H1 (cell line): ENCODE measurements at regions not wholly inside any gene's neighbourhood (a gene's known extent, or its start where the extent isn't known, plus 50 kb on each side); places are given as distances from the start of the nearest gene placed in this dataset.

Experiments
- CBX5 ChIP-seq: fragments of 300-800, 300-1000 bp; sonication (generic); IDR thresholded peaks from 2 replicates; pipeline ENCODE4 v1.7.1; 2016; ENCODE audit warnings: antibody characterized with exemption, low read length, low read depth
- CHD7 ChIP-seq: fragments of 300-600 bp; sonication (generic); IDR thresholded peaks from 2 replicates; pipeline ENCODE4 v1.7.1; 2012; ENCODE audit warnings: low read length, moderate library complexity, mild to moderate bottlenecking, inconsistent platforms; ENCODE audit not compliant: insufficient replicate concordance
- JUN ChIP-seq: IDR thresholded peaks from 2 replicates; pipeline ENCODE4 v1.6.1; 2011; ENCODE audit warnings: low read depth, mild to moderate bottlenecking, improper control_type of control experiment, low read length
- KDM5A ChIP-seq: fragments of 200-600 bp; IDR thresholded peaks from 2 replicates; pipeline ENCODE4 v1.7.1; 2012; ENCODE audit warnings: mild to moderate bottlenecking, low read length, inconsistent platforms, mixed read lengths
- NANOG ChIP-seq: IDR thresholded peaks from 2 replicates; pipeline ENCODE4 v1.6.1; 2011; ENCODE audit warnings: low read length, low read depth, mild to moderate bottlenecking, inconsistent platforms; ENCODE audit not compliant: insufficient read depth, poor library complexity, severe bottlenecking
- NRF1 ChIP-seq: IDR thresholded peaks from 2 replicates; pipeline ENCODE4 v1.6.1; 2011; ENCODE audit warnings: mild to moderate bottlenecking, low read depth, low read length, improper control_type of control experiment
- RAD21 ChIP-seq, 2 experiments: IDR thresholded peaks in 1 of 2; conservative IDR thresholded peaks in 1 of 2; 2 replicates each; pipeline ENCODE4 v1.6.1; 2011; ENCODE audit warnings: low read depth in 2 of 2, low read length in 2 of 2, improper control_type of control experiment in 1 of 2, inconsistent platforms in 1 of 2, mild to moderate bottlenecking in 1 of 2, moderate library complexity in 1 of 2
- SP1 ChIP-seq: IDR thresholded peaks from 2 replicates; pipeline ENCODE4 v1.6.1; 2011; ENCODE audit warnings: low read depth, low read length
- YY1 ChIP-seq: IDR thresholded peaks from 2 replicates; pipeline ENCODE4 v1.6.1; 2011; ENCODE audit warnings: low read depth, mild to moderate bottlenecking, low read length

- TF ChIP-seq CHD7 (no peak), RAD21 (IDR thresholded peaks at IDR 0.05 in 1 of 2, conservative IDR thresholded peaks at IDR 0.05 in 1 of 2; ENCODE audit: low read depth in 2 of 2, low read length in 2 of 2) (no peak), CBX5 (no peak), KDM5A (no peak), NRF1 (no peak), SP1 (no peak), YY1 (no peak), JUN (no peak), NANOG (no peak)
Observed at GRCh38 chr14:98237939-98238338, 1034.1 kb downstream of the BCL11B start (continued).
